ENCODE measurements at regions not wholly inside any gene's neighbourhood (a gene's known extent, or its start where the extent isn't known, plus 50 kb on each side); places are given as distances from the start of the nearest gene placed in this dataset.
"Not testable (repeated sequence)": the region's sequence is repeated elsewhere in the genome, so short reads cannot be mapped to it uniquely, and the experiment has no call there.

DNA sequence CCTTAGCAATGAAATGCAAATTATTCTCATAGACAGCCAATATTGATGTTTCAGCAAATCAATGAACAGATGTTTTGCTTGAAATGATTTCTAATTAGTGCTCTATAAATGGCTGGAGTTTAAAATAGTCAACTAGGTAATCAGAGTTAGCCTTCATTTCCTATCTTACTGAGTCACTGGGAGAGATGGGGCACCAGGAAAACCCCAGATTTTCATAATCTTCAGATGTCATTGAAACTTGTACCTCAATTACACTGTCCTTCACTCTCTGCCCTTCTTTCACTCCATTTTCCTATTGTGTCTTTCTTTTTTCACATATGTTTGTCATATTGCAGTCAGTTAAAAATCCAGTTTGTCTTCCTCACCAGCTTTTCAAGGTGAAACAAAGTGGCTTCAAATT lies 92.7 kb downstream of the C12orf75 start:
- DNase-seq (ENCODE audit: low read depth in 2 of 2), result no peak

DNA sequence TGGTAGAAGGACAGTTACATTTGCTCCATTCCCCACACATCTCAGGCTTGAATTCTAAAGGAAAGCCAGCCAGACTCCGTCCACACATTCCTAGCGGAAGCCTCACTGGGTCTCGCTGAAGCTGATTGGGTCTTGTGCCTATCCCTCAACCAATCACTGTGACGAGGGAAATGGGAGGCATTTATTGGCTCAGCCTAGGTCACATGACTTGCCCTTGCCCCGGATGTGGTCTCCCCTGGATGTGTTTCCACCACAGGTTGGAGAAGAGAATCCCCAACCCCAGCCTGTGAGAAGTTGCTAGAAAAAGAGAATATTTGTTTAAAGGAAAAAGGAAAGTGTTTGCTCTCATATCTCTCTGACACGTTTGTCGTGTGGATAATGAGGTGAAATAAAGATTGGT lies 93.4 kb downstream of the C12orf75 start:
- no peak for DNase-seq (ENCODE audit: low read depth in 2 of 2)

DNA sequence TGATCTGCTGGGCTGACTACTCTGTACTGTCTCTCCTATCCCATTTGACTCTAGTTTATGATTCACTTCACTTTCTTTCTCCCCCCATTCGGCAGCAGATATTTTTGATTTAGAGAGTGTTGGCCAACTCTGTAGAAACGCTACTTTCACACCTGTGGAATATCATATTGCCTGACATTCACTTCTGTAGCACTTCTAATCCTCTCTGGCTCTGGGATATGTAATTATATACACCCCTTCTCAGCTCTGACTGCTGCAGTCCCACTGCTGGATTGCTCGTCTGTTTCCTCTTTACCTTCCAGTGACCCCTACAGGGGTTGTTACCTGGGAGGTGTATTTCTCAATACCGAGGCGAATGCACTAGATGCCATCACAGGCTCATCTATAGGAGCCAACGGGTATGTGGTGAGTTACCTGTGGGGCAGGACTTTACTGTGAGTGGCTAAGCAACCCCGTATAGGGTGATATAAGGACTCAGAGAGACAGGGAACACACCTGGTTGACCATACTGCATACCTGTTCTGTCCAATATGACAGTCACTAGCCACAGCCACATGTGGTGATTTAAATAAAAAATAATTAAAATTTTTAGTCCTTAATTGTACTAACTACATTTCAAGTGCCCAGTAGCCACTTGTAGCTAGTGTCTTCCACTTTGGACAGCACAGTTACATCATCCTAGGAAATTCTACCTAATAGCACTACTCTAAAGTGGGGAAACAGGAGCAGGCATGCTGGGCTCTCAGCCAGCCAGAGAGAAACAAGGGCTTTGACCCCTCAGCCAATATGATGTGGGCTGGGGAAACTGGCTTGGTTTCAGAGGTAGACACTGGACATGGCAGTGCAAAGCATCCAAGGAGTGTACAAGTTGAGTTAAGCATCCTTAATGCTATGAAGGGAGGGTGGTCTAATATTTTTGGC lies 95.0 kb downstream of the C12orf75 start:
- no peak for DNase-seq (ENCODE audit: low read depth in 2 of 2)

DNA sequence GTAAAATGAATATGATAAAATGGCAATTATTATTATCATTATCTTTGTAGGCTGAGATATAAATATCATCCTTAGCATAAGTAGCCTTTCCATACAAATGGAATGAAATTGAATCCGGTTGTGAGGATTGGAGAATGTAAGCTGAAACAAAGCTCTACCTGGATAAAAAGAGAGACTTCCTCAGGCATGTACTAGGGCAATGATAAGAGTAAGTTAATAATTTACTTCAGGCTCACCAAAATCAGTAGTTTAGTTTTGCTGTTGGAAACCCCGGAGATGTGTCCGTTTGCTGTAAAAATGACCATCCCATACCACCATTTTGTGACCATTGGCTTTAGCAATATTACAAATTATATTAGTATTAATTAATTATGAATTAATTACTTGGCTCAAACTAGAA lies 96.3 kb downstream of the C12orf75 start:
- DNase-seq (ENCODE audit: low read depth in 2 of 2), result no peak

DNA sequence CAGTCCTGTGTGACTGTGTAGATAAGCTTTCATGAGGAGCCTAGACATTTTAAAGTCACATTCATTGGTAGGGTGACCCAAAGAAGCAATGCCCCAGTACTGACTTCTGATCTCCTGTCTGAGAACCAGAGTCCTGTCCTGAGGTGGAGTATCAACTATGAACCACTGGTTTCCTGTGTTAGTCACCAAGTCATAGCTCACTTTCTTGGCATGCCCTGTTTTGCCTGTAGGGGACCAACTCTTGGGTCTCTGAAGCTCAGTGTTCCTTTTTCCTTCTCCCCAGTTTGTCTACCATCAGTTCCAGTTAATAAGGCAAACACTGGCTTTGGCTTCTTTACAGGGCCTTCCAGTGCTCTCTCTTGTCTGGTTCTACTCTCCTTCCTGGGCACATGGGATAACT lies 97.4 kb downstream of the C12orf75 start:
- no peak for DNase-seq (ENCODE audit: low read depth in 2 of 2)

DNA sequence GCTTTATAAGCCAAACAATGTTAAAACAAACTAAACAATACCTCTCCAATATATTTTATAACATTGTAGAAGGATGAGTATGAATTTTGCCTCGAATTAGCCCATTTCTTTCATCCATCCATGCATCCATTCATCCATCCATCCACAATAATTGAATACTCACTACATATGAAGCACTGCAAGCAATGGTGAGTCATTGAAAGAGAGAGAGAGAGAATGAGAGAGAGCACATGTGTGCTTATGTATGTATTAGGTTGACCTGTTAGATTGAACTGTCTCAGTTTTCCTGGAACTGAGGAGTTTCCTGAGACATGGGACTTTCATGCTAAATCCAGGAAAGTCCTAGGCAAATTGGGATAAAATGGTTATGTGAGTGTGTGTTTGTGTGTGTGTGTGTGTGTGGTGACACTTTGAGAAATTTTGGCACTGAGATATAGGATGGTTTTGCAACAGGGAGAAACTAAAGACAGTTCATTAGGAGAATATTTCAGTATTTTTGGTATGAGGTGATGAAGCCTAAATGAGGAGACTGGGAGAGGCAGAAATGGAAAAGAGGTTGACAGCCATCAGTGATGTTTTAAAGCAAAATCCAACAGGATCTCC lies 98.4 kb downstream of the C12orf75 start:
- DNase-seq (ENCODE audit: low read depth in 2 of 2), result no peak

DNA sequence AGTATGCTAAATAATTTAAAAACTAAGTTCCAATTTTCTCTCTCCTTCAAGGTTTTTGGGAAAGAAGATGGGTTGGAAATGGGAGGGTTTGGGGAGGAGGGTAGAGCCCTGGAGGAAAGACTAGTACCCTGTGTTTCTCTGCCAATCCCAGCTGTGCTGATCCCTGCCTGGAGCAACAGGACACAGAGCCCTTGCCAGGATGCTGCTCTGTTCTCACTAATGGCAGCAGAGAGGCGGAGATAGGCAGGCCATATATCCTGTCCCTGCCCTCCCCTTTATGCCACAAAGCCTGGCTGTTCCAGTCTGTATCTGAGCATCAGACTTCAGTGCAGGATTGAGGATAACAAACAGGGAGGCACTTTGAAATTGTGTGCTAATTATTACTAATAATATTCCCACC lies 99.0 kb downstream of the C12orf75 start:
- DNase-seq (ENCODE audit: low read depth in 2 of 2), result no peak

DNA sequence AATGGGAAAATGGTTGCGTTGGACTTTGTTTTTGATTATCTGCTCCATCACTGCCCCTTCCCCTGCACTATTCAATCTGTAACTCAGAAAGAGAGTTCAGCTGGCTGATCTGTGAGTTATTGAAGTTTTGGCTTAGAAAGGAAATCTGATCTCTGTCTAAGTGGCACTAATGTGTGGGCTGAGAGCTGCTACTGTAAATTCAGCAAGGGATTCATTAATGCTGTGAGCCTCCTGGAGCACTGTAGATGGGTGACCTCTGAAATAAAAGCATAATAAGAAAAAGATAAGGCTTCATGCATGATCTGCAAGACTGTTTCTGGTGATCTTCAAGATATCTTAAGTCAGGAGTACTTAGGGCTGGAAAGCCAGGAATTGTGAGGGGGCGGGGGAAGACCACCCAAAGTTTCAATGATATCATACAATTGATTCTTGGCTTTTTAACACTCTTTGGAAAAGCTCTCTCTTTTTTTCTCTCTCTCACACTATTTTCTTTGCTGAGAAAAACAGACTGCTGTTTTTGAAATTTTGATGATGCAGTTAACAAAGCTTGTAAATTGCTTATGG lies 101.1 kb downstream of the C12orf75 start:
- no peak for DNase-seq (ENCODE audit: low read depth in 2 of 2)

DNA sequence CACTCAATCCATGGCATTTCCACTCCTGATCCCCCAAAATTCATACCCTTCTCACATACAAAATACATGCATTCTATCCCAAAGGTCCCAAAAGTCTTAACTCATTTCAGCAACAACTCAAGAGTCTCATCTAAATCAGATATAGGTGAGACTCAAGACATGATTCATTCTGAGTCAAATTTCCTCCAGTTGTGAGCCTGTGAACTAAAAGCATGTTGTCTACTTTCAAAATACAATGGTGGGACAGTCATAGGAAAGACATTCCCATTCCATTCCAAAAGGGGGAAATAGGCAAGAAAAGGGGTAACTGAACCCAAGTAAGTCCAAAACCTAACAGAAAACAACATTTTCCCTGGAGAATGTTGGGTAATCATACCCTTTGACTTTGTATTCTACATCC lies 103.3 kb downstream of the C12orf75 start:
- no peak for DNase-seq (ENCODE audit: low read depth in 2 of 2)

DNA sequence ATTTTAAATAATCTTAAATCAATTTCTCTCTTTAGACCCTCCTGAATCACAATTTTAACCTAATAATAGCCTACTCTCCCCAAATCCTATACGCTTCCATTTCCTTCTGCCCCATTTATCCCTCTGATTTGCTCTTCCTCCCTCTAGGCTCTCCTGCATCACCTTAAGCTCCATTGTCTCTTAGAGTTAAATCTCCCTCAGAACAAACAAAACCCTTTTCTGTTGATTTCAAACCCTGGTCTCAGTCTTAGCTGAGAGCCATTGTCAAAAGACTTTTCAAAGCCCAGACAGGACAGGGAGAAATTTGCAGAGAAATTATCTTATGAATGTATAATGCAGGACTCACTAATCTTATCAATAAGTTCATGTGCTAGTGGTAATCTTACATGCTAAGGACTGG lies 106.1 kb downstream of the C12orf75 start:
- DNase-seq (ENCODE audit: low read depth in 2 of 2), result no peak

DNA sequence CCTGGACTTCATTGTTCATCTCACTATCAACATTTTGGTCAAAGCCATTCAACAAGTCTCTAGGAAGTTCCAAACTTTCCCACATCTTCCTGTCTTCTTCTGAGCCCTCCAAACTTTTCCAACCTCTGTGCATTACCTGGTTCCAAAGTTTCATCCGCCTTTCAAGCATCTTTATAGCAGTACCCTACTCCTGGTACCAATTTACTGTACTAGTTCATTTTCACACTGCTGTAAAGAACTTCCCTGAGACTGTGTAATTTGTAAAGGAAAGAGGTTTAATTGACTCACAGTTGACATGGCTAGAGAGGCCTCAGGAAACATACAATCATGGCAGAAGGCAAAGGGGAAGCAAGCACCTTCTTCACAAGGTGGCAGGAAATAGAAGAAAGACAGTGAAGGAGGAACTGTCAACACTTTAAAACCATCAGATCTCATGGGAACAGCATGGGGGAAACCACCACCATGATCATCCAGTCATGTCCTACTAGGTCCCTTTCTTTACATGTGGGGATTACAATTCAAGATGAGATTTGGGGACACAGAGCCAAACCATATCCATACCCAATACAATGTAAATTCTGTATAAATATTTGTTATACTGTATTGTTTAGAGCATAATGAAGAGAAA lies 109.7 kb downstream of the C12orf75 start:
- DNase-seq (ENCODE audit: low read depth in 2 of 2), result no peak

DNA sequence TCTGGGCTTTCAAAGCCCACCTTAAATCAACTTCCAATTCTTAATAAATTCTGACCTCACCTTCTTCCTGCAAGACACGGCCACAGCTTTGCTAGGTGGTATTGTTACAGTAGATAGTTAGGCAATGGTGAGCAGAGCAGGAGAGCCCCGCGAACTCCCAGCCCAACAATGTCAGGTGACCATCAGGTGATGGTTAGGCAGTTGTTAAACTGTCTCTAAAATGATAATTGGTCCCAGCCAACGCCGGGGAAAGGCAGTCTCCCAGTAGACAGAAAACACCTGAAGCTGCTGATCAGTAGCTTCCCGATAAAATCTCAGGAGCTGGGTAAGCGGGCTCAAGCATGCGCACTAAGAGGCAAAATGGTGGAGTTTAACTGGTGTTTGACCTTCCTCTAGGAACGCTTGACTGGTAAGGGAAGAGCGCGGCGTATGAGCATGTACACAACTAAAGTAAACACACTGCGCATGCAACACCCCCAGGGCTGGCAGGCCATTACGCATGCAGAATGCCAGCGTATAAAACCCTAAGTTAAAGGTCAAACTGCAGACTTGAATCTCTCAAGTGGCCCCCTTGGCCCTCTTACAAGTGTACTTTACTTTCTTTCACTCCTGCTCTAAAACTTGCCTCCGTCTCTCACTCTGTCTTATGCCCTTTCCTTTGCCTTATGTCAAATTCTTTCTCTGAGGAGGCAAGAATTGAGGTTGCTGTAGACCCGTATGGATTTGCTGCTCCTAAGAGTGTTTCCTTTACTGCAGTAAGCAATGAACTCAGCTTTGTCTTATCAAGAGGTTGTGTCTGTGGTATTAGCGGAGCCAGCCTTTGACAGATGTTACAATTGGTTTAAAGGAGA lies 113.5 kb downstream of the C12orf75 start:
- no peak for DNase-seq (ENCODE audit: low read depth in 2 of 2)

DNA sequence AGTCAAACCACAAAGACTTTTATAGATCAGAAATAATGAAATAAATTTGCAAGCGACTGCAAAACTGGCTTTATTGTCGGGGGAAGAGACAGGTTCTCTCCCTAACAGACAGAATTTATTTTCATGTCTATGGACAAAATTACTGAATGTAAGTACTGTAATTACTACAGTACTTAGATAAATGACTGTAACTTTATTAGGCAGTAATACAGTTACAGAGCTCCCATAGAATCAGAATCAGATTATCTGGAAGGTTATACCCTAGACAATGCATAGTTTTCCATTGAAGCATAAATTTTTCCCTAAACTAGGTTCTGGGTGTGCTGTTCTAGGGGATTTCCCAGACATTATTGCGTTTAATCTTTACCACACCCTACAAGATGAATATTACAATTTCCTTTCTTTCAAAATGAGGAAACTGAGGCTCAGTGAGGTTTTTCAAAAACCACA lies 114.2 kb downstream of the C12orf75 start:
- no peak for DNase-seq (ENCODE audit: low read depth in 2 of 2)

DNA sequence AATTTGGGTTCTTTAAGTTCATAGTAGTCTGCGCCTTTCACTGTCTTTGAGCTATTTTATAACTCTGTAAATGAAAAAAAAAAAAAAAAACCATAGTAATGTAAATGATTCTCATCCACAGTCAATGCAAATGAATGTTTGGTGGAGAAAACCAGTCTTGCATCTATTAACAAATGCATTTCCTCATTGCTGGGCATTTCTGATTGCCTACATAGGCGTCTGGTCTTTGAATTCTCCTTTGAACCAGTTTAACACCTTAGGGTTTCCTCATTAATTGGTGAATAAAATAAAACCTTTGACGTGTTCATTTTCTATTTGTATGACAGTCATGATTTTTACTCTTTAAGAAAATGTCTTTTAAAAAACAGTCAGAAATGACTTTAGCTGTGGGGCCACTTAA lies 114.8 kb downstream of the C12orf75 start:
- no peak for DNase-seq (ENCODE audit: low read depth in 2 of 2)

DNA sequence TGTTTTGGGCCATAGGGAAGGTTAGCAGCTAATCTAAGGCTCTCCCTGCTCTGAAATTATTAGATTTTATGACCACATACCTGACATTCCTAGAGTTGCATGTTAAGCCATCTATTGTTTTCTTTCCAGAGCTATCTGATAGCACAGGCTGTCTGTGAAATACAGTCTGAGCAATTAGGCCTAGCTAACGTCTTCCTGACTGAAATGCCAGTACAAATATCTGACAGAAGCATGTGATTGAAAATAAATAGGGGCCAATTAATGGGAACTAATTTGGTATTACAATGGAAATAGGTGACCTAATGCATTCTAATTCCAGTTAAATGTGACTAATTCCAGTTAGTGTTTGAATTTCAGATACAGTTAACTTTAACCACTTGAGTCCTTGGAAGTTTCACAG lies 115.2 kb downstream of the C12orf75 start:
- no peak for DNase-seq (ENCODE audit: low read depth in 2 of 2)

DNA sequence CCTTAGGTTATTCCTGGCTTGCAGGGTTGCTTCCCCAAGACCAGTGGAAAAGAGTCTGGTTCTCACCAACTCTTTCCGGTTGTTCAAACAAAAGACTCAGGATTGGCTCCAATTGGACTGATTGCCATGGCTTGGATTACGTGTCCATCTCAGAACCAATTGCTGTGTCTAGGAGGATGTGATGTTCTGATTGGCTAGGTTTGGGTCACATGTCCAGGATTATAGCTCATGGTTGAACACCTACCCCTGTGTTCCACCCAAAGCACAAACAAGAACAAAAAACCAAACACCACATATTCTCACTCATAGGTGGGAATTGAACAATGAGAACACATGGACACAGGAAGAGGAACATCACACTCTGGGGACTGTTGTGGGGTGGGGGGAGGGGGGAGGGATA lies 116.0 kb downstream of the C12orf75 start:
- not testable (repeated sequence) for DNase-seq (ENCODE audit: low read depth in 2 of 2)

DNA sequence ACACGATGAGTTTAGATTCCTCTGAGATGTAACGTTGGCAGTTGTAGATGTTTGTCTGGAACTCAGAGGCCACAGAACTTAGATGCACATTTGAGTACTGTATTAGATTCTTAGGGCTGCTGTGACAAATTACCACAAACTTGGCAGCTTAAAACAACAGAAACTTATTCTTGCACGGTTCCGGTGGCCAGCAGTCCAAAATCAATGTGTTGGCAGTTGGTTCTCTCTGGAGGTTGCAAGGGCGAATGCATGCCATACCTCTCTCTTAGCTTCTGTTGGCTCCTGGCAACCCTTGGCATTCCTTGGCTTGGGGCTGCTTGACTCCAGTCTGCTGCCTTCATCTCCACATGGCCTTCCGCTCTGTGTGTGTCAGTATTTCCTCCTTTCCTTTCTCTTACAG lies 118.9 kb downstream of the C12orf75 start:
- no peak for DNase-seq (ENCODE audit: low read depth in 2 of 2)

DNA sequence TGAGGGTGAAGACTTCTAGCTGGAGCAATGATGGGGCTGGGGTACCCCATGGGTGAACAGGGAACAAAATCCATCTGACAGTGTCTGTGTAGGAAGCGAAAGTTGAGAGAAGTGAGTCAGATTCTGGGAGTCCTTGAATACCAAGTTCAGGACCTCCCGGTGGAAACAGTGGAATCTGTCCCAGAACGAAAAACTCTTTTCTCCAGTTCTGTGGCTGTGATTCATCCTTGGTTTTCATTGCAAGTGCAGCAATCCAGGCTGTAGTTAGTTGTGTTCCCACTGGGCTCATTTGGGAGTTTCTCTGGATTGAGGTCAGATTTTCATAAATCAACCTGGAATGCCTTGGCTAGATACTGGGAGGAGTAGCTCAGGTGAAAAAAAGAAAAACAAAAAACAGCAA lies 120.7 kb downstream of the C12orf75 start:
- peak; percentile 62 to 64 for DNase-seq (ENCODE audit: low read depth in 2 of 2)

DNA sequence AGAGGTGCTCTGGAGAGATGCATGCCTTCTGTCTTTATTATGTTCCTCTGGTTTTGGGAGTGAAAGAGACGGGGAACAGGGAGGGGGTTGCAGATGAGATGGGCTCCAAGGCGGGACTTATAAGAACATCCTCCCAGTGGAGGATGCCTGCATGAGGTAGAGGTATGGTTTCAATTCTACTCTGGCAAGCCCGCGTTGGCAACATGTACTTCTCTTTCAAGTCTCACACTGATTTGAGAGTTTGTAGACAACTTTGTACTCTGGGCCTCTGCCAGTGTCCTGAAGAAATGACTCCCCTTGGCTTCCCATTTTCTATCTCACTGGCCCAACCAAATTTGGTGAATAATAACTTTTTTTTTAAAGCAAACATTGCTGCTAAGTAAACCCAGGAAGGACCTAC lies 121.3 kb downstream of the C12orf75 start:
- no peak for DNase-seq (ENCODE audit: low read depth in 2 of 2)

DNA sequence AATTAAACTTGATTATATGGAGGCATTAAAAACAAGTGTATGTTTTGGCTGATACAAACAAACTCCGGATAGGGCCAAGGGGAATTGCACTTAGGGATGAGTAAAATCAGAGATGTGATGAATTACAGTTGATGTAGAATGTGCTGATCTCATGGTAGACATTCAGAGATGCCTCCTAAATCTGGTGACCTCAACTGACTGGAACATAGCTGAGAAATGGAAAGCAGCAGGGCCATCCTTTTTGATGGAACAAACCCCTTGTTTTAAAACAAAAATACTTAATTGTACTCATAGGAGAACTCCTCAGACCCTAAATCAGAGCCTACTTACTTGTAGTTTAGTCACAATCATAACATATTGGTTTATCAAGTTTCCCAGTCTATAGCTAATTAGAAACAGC lies 122.8 kb downstream of the C12orf75 start:
- DNase-seq (ENCODE audit: low read depth in 2 of 2), result no peak

DNA sequence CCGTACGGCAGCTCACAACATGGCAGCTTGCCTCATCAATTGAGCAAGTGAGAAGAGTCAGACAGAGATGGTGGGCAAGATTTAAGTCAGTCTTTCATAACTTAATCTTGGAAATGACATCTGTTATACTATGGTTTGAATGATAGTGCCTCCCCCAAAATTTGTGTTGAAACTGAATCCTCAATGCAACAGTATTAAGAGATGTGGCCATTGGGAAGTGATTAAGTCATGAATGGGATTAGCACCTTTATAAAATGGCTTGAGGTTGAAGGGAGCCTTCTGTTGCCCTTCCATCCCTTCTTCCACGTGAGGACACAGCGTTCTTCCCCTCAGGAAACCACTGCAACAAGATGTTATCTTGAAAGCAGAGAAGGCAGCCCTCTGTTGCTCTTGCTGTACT lies 124.2 kb downstream of the C12orf75 start:
- no peak for DNase-seq (ENCODE audit: low read depth in 2 of 2)

DNA sequence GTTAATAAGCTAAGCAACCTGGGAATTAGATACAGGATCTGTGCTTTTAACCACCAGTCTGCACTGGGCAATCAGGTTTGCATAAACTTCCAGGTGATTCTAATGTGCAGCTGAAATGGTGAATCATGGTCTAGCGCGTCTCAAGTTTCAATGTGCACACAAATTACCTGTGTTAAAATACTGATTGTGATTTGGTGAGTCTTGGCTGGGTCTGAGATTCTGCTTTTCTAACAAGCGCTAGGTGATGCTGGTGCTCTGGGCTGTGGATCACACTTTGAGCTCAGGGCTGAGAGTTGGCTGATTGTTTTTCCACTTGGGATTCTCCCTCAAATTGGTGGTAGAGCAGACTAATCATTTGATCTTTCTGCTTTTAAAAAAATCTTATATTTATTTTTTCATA lies 124.8 kb downstream of the C12orf75 start:
- no peak for DNase-seq (ENCODE audit: low read depth in 2 of 2)

Measured in fibroblast of skin of left biceps (primary cell).